ENCODE measurements at regions not wholly inside any gene's neighbourhood (a gene's known extent, or its start where the extent isn't known, plus 50 kb on each side); places are given as distances from the start of the nearest gene placed in this dataset.

DNA sequence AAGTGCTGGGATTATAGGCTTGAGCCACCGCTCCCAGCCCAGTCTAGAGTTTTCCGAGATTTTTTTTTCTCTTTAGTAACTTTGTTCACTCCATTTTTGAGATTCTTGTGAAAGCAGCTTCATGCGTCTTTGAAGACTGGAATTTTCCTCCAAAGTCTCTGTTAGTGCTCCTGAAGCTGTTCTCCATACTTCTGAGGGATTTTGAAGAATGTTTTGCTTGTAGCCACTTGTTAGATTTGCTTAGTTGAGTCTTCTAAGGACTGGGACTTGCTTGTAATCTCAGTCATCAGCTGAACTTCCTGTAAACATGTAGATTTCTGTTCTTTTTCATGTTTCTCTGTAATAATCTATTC lies 234.3 kb downstream of the MYCN start:
- Mint-ChIP-seq H3K4me3 (no peak overlapping the region), H3K36me3 (ENCODE audit: low read depth) (no peaks in the 10 kb centered on the region), H3K27ac (no peak overlapping the region), H3K27me3 (no peaks in the 10 kb centered on the region), H3K9me3 (no peaks in the 10 kb centered on the region), H3K4me1 (ENCODE audit: low read depth) (no peaks in the 10 kb centered on the region)
- H3K4me3 ChIP-seq (ENCODE audit: low read length) = no peak overlapping the region
- intact Hi-C loops (cut with DNase I, micrococcal nuclease) = no loop called here
- H3K27ac ChIP-seq (ENCODE audit: low read depth in 1 of 2, low read length in 2 of 2) = no peak overlapping the region
- no peaks in the 10 kb centered on the region for H3K36me3 ChIP-seq (ENCODE audit: insufficient read depth, low read length)
- TF ChIP-seq, protein P1, sequence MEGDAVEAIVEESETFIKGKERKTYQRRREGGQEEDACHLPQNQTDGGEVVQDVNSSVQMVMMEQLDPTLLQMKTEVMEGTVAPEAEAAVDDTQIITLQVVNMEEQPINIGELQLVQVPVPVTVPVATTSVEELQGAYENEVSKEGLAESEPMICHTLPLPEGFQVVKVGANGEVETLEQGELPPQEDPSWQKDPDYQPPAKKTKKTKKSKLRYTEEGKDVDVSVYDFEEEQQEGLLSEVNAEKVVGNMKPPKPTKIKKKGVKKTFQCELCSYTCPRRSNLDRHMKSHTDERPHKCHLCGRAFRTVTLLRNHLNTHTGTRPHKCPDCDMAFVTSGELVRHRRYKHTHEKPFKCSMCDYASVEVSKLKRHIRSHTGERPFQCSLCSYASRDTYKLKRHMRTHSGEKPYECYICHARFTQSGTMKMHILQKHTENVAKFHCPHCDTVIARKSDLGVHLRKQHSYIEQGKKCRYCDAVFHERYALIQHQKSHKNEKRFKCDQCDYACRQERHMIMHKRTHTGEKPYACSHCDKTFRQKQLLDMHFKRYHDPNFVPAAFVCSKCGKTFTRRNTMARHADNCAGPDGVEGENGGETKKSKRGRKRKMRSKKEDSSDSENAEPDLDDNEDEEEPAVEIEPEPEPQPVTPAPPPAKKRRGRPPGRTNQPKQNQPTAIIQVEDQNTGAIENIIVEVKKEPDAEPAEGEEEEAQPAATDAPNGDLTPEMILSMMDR (IDR thresholded peaks at IDR 0.05) = no peak
- DNase-seq = no peak
- no peaks in the 10 kb centered on the region for H3K4me1 ChIP-seq (ENCODE audit: insufficient read depth, low read length)
- no peak for ATAC-seq (ENCODE audit: poor library complexity)
- no peaks in the 10 kb centered on the region for H3K27me3 ChIP-seq (ENCODE audit: control insufficient read depth in 1 of 2, insufficient read depth in 2 of 2, low read length in 2 of 2)
- ChIA-PET CTCF (no interaction called here), POLR2A (no interaction called here)
- no peaks in the 10 kb centered on the region for H3K9me3 ChIP-seq (ENCODE audit: control insufficient read depth in 1 of 2, insufficient read depth in 1 of 2, low read length in 2 of 2)

DNA sequence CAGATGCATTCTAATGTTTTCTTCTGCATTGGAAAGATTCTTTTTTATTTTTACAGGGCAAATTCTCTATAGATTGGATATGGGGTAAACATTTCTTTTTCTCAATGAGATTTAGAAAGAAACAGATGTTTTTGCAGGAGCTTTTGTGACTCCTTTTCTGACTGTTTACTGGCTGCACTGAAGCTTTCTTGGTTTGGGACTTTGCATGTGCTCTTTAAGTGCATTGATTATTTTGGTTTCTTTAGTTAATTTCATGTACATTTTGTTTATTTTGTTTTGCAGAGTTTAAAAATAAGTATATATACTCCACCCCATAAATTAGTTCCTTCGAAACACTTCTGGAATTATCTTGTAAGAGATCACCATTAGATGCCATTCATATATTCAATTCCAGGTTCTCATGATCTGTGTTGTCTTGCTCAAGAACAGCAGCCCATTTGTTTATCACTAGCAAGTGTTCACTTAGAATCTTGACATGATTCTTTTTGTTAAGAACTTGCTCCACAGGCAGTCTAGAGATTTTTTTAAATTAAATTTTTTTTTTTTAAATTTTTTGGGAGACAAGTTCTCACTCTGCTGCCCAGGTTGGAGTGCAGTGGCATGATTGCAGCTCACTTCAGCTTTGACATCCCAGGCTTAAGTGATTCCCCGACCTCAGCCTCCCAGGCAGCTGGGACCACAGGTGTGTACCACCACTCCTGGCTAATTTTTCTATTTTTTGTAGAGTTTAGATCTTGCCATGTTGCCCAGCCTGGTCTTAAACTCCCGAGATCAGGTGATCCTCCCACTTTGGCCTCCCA lies 233.7 kb downstream of the MYCN start:
- Mint-ChIP-seq H3K27me3 (no peaks in the 10 kb centered on the region), H3K9me3 (no peaks in the 10 kb centered on the region), H3K4me1 (ENCODE audit: low read depth) (no peaks in the 10 kb centered on the region), H3K27ac (no peak overlapping the region), H3K4me3 (no peak overlapping the region), H3K36me3 (ENCODE audit: low read depth) (no peaks in the 10 kb centered on the region)
- no peak overlapping the region for H3K27ac ChIP-seq (ENCODE audit: low read depth in 1 of 2, low read length in 2 of 2)
- no peaks in the 10 kb centered on the region for H3K9me3 ChIP-seq (ENCODE audit: control insufficient read depth in 1 of 2, insufficient read depth in 1 of 2, low read length in 2 of 2)
- no peak overlapping the region for H3K4me3 ChIP-seq (ENCODE audit: low read length)
- H3K27me3 ChIP-seq (ENCODE audit: control insufficient read depth in 1 of 2, insufficient read depth in 2 of 2, low read length in 2 of 2) = no peaks in the 10 kb centered on the region
- H3K36me3 ChIP-seq (ENCODE audit: insufficient read depth, low read length) = no peaks in the 10 kb centered on the region
- TF ChIP-seq, protein P1 (IDR thresholded peaks at IDR 0.05) = no peak
- CTCF ChIA-PET = no interaction called here
- POLR2A ChIA-PET = no interaction called here
- DNase-seq = no peak
- intact Hi-C loops (cut with DNase I, micrococcal nuclease) = no loop called here
- no peaks in the 10 kb centered on the region for H3K4me1 ChIP-seq (ENCODE audit: insufficient read depth, low read length)
- no peak for ATAC-seq (ENCODE audit: poor library complexity)

DNA sequence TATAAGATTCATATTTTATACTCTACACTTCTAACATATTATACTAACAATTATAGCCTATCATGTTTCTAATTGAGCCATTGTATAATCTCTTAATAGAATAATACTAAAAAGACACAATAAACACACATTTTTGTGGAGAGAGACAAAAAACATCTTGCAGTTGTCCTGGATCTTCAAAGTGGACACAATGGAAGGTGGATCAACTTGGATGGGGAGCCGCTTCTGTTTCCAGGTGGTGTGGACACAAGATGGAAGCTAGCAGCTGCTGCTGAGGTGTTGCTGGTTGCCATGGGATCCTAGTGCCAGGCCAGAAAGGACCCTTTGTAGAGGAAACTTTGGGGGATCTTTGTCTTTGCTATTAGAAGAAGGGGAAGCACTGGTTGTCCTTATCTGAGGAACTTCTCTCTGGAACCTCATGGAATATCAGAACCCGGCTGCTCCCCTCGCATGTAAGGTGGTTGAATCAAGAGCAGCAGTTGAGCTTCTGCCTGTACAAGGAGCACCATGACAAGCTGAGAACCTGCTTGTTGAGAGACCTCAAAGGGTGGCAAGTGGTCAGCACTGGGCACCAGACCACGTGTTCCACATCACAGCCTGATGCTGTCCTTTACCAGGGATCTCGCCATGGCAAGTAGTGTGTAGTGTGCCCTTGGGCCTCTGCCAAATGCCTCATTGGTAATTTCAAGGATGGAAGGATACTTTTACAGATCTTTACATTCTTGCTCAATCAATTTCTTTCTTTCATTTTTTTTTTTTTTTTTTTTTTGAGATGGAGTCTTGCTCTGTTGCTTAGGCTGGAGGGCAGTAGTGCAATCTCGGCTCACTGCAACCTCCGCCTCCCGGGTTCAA lies 232.2 kb downstream of the MYCN start:
- Mint-ChIP-seq H3K36me3 (ENCODE audit: low read depth) (no peaks in the 10 kb centered on the region), H3K4me1 (ENCODE audit: low read depth) (no peaks in the 10 kb centered on the region), H3K27ac (no peak overlapping the region), H3K27me3 (no peaks in the 10 kb centered on the region), H3K4me3 (no peak overlapping the region), H3K9me3 (no peaks in the 10 kb centered on the region)
- no peaks in the 10 kb centered on the region for H3K36me3 ChIP-seq (ENCODE audit: insufficient read depth, low read length)
- TF ChIP-seq, protein P1 (IDR thresholded peaks at IDR 0.05) = no peak
- ATAC-seq (ENCODE audit: poor library complexity) (no peak), DNase-seq (no peak)
- ChIA-PET CTCF (no interaction called here), POLR2A (no interaction called here)
- intact Hi-C loops (cut with DNase I, micrococcal nuclease) = no loop called here
- H3K4me1 ChIP-seq (ENCODE audit: insufficient read depth, low read length) = no peaks in the 10 kb centered on the region
- no peak overlapping the region for H3K27ac ChIP-seq (ENCODE audit: low read depth in 1 of 2, low read length in 2 of 2)
- H3K4me3 ChIP-seq (ENCODE audit: low read length) = no peak overlapping the region
- peaks cover 0 to 4% of the 10 kb centered on the region in 2 experiments for H3K9me3 ChIP-seq (ENCODE audit: control insufficient read depth in 1 of 2, insufficient read depth in 1 of 2, low read length in 2 of 2)
- no peaks in the 10 kb centered on the region for H3K27me3 ChIP-seq (ENCODE audit: control insufficient read depth in 1 of 2, insufficient read depth in 2 of 2, low read length in 2 of 2)
